ENCODE measurements at regions not wholly inside any gene's neighbourhood (a gene's known extent, or its start where the extent isn't known, plus 50 kb on each side); places are given as distances from the start of the nearest gene placed in this dataset.

GRCh38 chr9:1198085-1198484, 147.9 kb downstream of the DMRT2 start:
- intact Hi-C loops (cut with DNase I, micrococcal nuclease), result no loop called here
- DNase-seq (no peak), ATAC-seq (no peak)

- ATAC-seq (no peak), DNase-seq (no peak)
- intact Hi-C loops (cut with DNase I, micrococcal nuclease), result no loop called here
Measured at GRCh38 chr9:1200847-1201251, 150.7 kb downstream of the DMRT2 start.

DNA sequence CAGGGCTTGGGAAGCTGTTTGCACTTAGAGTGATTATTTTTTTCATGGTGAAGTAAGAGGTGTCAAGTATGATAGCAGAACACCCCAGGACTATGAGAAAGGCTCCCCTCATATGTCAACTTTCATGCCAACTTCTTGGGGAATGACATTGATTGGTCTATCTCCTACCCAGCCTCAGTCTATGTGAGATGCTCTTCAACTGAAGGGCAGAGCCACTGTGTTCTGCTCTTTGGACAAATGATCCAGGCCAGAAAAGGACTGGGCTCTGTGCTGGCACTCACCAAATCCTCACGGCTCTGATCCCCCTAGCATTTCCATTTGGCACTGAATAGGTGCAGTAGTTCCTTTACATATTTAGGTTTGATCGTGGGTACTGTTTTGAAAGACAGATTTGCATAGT, 151.1 kb downstream of the DMRT2 start:
- intact Hi-C loops (cut with DNase I, micrococcal nuclease), result no loop called here
- ATAC-seq, result no peak
- no peak for DNase-seq

GRCh38 chr9:1201901-1202300, 151.7 kb downstream of the DMRT2 start:
- intact Hi-C loops (cut with DNase I, micrococcal nuclease), result no loop called here
- DNase-seq, result no peak
- ATAC-seq, result no peak

DNA sequence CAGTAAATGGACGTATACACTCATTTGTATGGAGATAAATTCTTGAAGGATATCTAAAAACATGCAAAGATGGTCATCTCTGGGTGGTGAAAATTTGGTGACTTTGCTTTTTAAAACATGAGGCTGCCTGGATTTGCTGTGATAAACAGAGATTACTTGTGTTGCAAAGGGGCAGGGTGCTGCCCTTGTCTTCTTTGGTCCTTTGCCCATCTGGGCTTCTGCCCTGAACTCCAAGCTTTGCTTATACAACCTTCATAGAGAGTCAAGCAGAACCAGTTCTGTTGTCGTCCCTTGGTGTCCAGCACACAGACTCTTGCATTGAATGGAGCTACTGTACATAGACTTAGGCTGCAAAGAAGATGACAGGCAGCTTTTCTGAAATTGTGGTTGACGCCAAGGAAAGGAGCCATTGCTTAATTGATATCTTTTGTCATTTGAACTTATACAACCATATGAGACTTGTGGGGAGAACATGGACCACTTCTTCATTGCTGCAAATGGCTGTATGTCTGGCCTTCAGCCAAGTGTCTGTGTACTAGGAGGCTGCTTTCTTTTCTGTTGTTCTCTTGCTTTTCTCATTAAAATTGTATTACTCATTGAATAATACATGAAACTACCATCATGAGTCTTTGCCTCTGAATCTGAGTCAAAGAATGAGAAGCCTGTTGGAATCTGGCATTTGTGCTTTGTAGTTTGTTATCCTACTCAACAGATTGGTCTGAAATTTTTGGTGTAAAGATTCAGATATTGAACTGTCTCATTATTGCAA, 152.5 kb downstream of the DMRT2 start:
- DNase-seq, result no peak

GRCh38 chr9:1207686-1208085, 157.5 kb downstream of the DMRT2 start:
- intact Hi-C loops (cut with DNase I, micrococcal nuclease), result no loop called here
- ATAC-seq, result no peak
- no peak for DNase-seq

More for the DNA sequence above, 152.5 kb downstream of the DMRT2 start:
- intact Hi-C loops (cut with DNase I, micrococcal nuclease), result no loop called here
- no peak for ATAC-seq

DNA sequence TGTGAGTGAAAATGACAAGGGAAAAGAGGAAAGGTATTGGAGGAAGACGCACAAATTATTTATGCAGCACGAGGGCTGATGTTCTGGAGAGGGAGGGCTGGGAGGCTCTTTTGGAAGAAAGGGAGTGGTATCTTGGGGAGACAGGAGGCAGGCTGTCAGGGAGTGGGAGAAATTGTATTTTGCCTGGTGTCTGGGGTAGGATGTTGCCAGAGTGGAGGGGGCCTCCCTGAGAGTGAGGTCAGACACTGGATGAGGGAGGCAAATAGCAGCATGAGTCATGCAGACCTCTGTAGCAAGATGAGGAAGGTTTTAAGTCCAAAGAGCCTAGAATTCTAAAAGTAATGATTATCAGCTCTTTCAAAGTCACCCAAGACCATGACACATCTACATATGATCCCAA, 158.0 kb downstream of the DMRT2 start:
- intact Hi-C loops (cut with DNase I, micrococcal nuclease), result no loop called here
- ATAC-seq (no peak), DNase-seq (no peak)

DNA sequence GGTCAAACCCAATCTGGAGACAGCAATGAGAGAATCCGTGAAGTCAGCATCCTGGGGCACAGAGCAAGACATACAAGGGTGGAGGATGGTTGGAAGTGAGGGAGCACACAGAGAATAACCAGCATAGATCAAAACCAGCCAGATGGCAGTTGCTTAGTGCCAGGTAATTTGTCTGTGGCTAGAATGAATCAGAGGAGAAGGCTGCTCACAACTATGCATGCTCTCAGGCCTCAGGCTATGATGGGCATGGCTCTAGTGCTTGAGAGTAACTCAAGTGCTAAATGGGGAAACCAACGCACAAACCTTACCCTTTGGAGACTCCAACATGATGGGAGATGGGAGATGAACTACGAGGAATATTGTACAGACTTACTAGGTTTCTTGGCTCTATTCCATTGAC, 160.8 kb downstream of the DMRT2 start:
- intact Hi-C loops (cut with DNase I, micrococcal nuclease), result no loop called here
- ATAC-seq, result no peak
- DNase-seq, result no peak

GRCh38 chr9:1216532-1216931, 166.4 kb downstream of the DMRT2 start:
- ATAC-seq (no peak), DNase-seq (no peak)
- intact Hi-C loops (cut with DNase I, micrococcal nuclease), result no loop called here

- ATAC-seq, result no peak
- DNase-seq, result no peak
- intact Hi-C loops (cut with DNase I, micrococcal nuclease), result no loop called here
Measured at GRCh38 chr9:1217076-1217475, 166.9 kb downstream of the DMRT2 start.

- intact Hi-C loops (cut with DNase I, micrococcal nuclease), result no loop called here
- ATAC-seq (no peak), DNase-seq (no peak)
Measured at GRCh38 chr9:1219284-1219683, 169.1 kb downstream of the DMRT2 start.

DNA sequence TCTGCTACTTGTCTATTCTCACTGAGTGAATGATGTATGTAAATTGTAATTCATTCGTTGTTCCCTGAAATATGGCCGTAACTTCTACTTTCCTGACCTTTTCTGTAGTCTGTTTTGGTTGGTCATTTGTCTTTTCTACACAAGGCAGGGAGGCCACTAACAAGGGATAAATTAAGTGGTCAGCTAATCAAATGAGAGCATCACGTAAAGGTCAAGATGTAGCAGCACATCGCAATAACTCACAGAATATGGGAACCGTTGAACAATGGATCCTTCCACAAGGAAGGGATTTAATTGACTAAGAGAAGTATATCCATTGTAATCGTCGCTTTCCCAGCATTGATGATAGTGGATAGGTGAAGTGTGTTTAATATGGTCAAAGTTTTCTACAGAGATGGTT, 171.1 kb downstream of the DMRT2 start:
- ATAC-seq (no peak), DNase-seq (no peak)

DNA sequence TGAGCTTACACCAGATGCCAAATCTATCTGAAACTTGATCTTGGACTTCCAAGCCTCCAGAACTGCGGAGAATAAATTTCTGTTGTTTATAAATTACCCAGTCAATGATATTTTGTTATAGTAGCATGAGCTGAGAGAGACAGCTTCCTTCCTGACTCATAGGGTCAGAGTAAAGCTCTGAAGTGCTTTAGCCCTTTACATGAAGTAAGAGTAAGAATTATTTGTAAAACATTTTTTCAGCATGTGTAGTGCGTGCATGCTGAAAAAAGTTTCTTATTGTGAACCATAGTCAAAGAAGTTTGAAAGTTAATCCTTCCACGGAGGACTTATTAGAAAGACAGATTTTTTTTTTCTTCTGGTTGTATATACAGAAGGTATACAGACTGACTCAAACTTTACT, 172.4 kb downstream of the DMRT2 start:
- no peak for ATAC-seq
- intact Hi-C loops (cut with DNase I, micrococcal nuclease), result no loop called here
- DNase-seq, result no peak

More for the DNA sequence above, 171.1 kb downstream of the DMRT2 start:
- intact Hi-C loops (cut with DNase I, micrococcal nuclease), result no loop called here

GRCh38 chr9:1231998-1232919, 182.1 kb downstream of the DMRT2 start:
- intact Hi-C loops (cut with DNase I, micrococcal nuclease), result no loop called here
- peak; percentile 66 for ATAC-seq
- DNase-seq, result peak; percentile 40 to 50

DNA sequence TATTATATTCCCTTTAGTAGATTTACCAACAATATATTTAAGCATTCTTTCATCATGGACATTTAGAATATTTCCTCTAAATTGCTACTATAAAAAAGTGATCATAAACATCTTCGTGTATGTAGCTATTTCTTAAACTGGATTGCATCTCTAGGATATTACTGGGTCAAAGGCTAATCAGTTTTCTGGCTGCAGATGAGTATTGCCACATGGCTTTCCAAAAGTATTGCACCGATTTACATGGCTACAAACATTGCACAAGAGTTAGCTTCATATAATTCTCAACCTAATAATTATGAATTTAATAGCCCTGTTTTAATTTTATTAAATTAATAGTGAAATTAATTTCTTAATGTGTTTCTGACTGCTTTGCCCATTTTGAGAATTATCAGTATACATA, 183.4 kb downstream of the DMRT2 start:
- ATAC-seq, result no peak
- no peak for DNase-seq
- intact Hi-C loops (cut with DNase I, micrococcal nuclease), result no loop called here

DNA sequence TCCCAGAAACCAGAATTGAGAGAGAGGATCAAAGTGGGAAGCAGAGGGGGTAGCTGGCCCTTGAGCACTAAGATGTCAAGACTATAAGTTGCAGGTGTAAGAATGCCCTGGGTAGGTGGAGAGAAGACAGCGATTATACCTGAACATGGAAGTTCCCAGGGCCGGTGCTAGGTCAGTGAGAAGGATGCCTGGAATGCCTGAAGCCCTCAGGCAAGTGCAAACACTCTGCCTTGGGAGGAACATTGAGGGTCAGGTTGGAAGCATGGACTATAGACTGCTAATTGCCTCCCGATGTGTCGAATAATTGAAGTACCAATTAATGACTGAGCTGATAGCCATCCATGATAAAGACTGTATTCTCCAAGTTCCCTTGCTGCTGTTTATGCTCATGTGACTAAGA, 185.5 kb downstream of the DMRT2 start:
- DNase-seq (no peak), ATAC-seq (no peak)
- intact Hi-C loops (cut with DNase I, micrococcal nuclease), result no loop called here

DNA sequence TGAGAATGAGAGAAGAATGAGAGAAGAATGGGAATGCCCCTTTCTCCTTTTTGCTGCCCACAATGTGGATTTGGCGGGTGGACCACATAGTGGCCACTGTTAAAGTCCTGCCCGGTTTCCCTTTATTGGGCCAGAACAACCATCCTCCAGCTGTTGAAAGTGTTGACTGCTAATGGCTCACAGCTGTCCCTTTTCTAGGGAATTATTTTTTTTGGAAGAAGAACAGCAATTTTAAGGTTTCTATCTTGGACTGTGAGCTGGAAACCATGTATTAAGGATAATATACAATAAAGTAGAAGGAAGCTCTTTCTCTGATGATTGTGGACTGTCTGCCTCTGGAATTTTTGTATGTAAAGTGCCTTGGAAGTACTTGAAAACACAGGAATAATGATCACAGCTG, 185.9 kb downstream of the DMRT2 start:
- intact Hi-C loops (cut with DNase I, micrococcal nuclease), result no loop called here
- ATAC-seq (no peak), DNase-seq (no peak)

DNA sequence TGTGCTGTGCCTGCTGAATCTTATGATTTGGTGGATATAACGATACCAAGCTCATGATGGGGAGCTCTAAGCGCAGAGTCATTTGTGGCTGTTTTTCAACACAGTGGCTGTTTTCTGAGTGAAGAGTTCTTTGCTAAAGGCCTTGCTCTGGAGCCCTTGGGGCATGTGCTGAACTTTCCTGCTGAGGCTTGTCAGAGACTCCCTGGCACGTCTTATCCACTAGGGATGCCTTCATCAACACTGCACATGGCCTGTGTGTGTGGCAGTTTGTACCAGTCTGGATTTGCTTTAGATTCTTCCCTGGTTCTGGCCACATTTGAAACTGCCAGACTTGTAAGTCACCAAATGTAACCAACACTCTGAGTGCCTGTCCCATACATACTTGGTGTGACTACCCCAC, 188.2 kb downstream of the DMRT2 start:
- DNase-seq, result no peak
- intact Hi-C loops (cut with DNase I, micrococcal nuclease), result no loop called here
- no peak for ATAC-seq

DNA sequence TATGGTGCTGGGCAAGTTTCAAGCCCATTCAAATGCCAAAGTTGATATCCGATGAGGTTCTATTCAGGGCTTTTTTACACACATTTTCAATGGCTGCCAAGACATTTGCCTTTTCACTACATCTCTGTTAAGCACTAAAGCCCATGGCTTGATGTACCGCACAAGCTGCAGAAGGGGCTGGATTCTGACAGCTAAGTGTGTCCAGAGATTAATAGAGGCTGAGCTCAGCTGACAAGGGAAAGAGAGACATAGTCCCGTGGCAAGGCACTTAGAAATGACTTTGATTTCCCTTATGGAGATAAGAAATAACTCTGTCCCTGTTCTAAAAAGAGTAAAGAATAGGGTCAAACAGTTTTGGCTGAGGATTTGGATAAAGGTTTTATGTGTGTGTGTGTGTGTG, 198.6 kb downstream of the DMRT2 start:
- DNase-seq (no peak), ATAC-seq (no peak)
- intact Hi-C loops (cut with DNase I, micrococcal nuclease), result no loop called here
